ENCODE measurements at regions not wholly inside any gene's neighbourhood (a gene's known extent, or its start where the extent isn't known, plus 50 kb on each side); places are given as distances from the start of the nearest gene placed in this dataset.

DNA sequence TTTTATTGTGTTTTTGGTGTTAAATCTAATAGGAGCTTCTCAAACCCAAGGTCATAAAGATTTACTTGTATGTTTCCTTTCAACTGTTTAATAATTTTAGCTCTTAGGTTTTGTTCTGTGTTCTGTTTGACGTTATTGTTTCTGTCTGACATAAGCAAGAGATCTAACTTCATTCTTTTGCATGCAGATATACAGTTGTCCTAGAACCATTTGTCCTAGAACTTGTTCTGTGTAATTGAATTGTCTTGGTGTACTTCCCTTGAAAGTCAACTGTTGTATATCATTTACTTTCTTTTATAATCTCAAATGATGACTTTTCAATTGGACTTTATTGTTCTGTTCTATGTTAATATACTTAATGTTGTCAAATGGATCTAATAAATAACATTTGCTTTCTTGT, 977.1 kb downstream of the FAT4 start:
- TF ChIP-seq POLR2AphosphoS5 (IDR thresholded peaks at IDR 0.05; ENCODE audit: low read depth, low read length) (no peak), POLR2A (IDR thresholded peaks at IDR 0.05; ENCODE audit: low read depth, low read length) (no peak), PAX5 (IDR thresholded peaks at IDR 0.05; ENCODE audit: insufficient read depth, low read length, severe bottlenecking) (no peak)
